HFFc6 (cell line): ENCODE measurements at regions not wholly inside any gene's neighbourhood (a gene's known extent, or its start where the extent isn't known, plus 50 kb on each side); places are given as distances from the start of the nearest gene placed in this dataset.

Experiments
- DNase-seq: peaks from one replicate; pipeline ENCODE4 v3.0.0-alpha.2; 2018
- H3K27ac Mint-ChIP-seq: 2 replicates; pipeline ENCODE4 v1.8.0; 2020; ENCODE audit warnings: mild to moderate bottlenecking, mixed read lengths
- H3K27me3 Mint-ChIP-seq: 2 replicates; pipeline ENCODE4 v1.8.0; 2021; ENCODE audit warnings: mild to moderate bottlenecking, moderate library complexity, mixed read lengths; ENCODE audit not compliant: insufficient read depth
- H3K36me3 Mint-ChIP-seq: 2 replicates; pipeline ENCODE4 v1.8.0; 2021; ENCODE audit warnings: low read depth, mixed read lengths
- H3K4me1 Mint-ChIP-seq: 2 replicates; pipeline ENCODE4 v1.8.0; 2020; ENCODE audit warnings: low read depth, mixed read lengths
- H3K4me3 Mint-ChIP-seq: 2 replicates; pipeline ENCODE4 v1.8.0; 2020; ENCODE audit warnings: mild to moderate bottlenecking, moderate library complexity, mixed read lengths
- H3K9me3 Mint-ChIP-seq: 2 replicates; pipeline ENCODE4 v1.8.0; 2020; ENCODE audit warnings: mild to moderate bottlenecking, mixed read lengths
- CTCF ChIP-seq: fragments of 200-600 bp; sonication (generic); IDR thresholded peaks from 2 replicates; pipeline ENCODE4 v1.5.0; 2021; ENCODE audit warnings: antibody characterized with exemption, mild to moderate bottlenecking

GRCh38 chr9:7957803-7958202, 158.2 kb upstream of the DMAC1 start:
- Mint-ChIP-seq H3K27me3 (no peaks in the 10 kb centered on the region), H3K4me1 (no peaks in the 10 kb centered on the region), H3K36me3 (no peaks in the 10 kb centered on the region), H3K9me3 (peaks cover 31% of the 10 kb centered on the region), H3K4me3 (no peak overlapping the region), H3K27ac (no peak overlapping the region)
- no peak for TF ChIP-seq CTCF
- DNase-seq: no peak

GRCh38 chr9:7947577-7947976, 148.0 kb upstream of the DMAC1 start:
- Mint-ChIP-seq H3K4me3 (no peak overlapping the region), H3K4me1 (no peaks in the 10 kb centered on the region), H3K27me3 (no peaks in the 10 kb centered on the region), H3K9me3 (peaks cover 13% of the 10 kb centered on the region), H3K36me3 (no peaks in the 10 kb centered on the region), H3K27ac (no peak overlapping the region)
- no peak for TF ChIP-seq CTCF
- no peak for DNase-seq

GRCh38 chr9:7946458-7946857, 146.9 kb upstream of the DMAC1 start:
- H3K4me3 Mint-ChIP-seq: no peak overlapping the region
- no peaks in the 10 kb centered on the region for H3K27me3 Mint-ChIP-seq
- H3K9me3 Mint-ChIP-seq: peaks cover 13% of the 10 kb centered on the region

GRCh38 chr9:7944572-7944971, 145.0 kb upstream of the DMAC1 start:
- Mint-ChIP-seq H3K9me3 (peaks cover 19% of the 10 kb centered on the region), H3K4me1 (no peaks in the 10 kb centered on the region), H3K27ac (no peak overlapping the region), H3K27me3 (no peaks in the 10 kb centered on the region), H3K4me3 (no peak overlapping the region), H3K36me3 (no peaks in the 10 kb centered on the region)
- TF ChIP-seq CTCF: no peak
- no peak for DNase-seq

More at GRCh38 chr9:7946458-7946857, 146.9 kb upstream of the DMAC1 start:
- Mint-ChIP-seq H3K27ac (no peak overlapping the region), H3K4me1 (no peaks in the 10 kb centered on the region), H3K36me3 (no peaks in the 10 kb centered on the region)
- DNase-seq: no peak
- no peak for TF ChIP-seq CTCF

- Mint-ChIP-seq H3K4me3 (no peak overlapping the region), H3K36me3 (no peaks in the 10 kb centered on the region), H3K4me1 (no peaks in the 10 kb centered on the region), H3K27me3 (no peaks in the 10 kb centered on the region), H3K9me3 (peaks cover 32% of the 10 kb centered on the region), H3K27ac (no peak overlapping the region)
- TF ChIP-seq CTCF: no peak
- DNase-seq: no peak
Measured at GRCh38 chr9:7937761-7938491, 138.3 kb upstream of the DMAC1 start.

- H3K9me3 Mint-ChIP-seq: peaks cover 32% of the 10 kb centered on the region
- no peak overlapping the region for H3K4me3 Mint-ChIP-seq
- no peak for TF ChIP-seq CTCF
- no peaks in the 10 kb centered on the region for H3K27me3 Mint-ChIP-seq
- H3K36me3 Mint-ChIP-seq: no peaks in the 10 kb centered on the region
- no peak for DNase-seq
- no peaks in the 10 kb centered on the region for H3K4me1 Mint-ChIP-seq
- H3K27ac Mint-ChIP-seq: no peak overlapping the region
Measured at GRCh38 chr9:7936996-7937395, 137.4 kb upstream of the DMAC1 start.
